Heart right ventricle (tissue), 16 donors: ENCODE measurements at regions not wholly inside any gene's neighbourhood (a gene's known extent, or its start where the extent isn't known, plus 50 kb on each side); places are given as distances from the start of the nearest gene placed in this dataset.

ENCODE experiments used
- ATAC-seq, 8 donors: fragments of 200-7000 bp; cut with Tn5 transposase; one replicate each; pipeline ENCODE4 v1.9.1; 2020; ENCODE audit warnings: mild to moderate bottlenecking in 8 of 8, moderate library complexity in 8 of 8, moderate number of reproducible peaks in 1 of 8
- DNase-seq, 2 donors: peaks; one replicate each; pipeline ENCODE4 v3.0.0-alpha.2; 2020
- H3K27ac ChIP-seq, 10 donors: fragments of 200-600 bp; sonication (generic) in 2 of 10; one replicate each; pipeline versions ENCODE4 v1.5.0 to v1.8.0; 2020 to 2022; ENCODE audit warnings: mild to moderate bottlenecking in 3 of 10
- H3K27me3 ChIP-seq, 7 donors: fragments of 200-600 bp; one replicate each; pipeline ENCODE4 v1.8.0; 2021 to 2022; ENCODE audit warnings: mild to moderate bottlenecking in 2 of 7
- H3K36me3 ChIP-seq, 9 donors: fragments of 200-600 bp; sonication (generic) in 1 of 9; one replicate each; pipeline versions ENCODE4 v1.5.0 to v1.8.0; 2020 to 2022; ENCODE audit warnings: mild to moderate bottlenecking in 2 of 9
- H3K4me1 ChIP-seq, 9 donors: fragments of 200-600 bp; sonication (generic) in 1 of 9; one replicate each; pipeline versions ENCODE4 v1.5.0 to v1.8.0; 2020 to 2022; ENCODE audit warnings: mild to moderate bottlenecking in 4 of 9
- H3K4me3 ChIP-seq, 10 donors: fragments of 200-600 bp; sonication (generic) in 2 of 10; one replicate each; pipeline versions ENCODE4 v1.5.0 to v1.8.0; 2020 to 2022; ENCODE audit warnings: mild to moderate bottlenecking in 7 of 10, moderate library complexity in 2 of 10
- H3K9me3 ChIP-seq, 11 donors: fragments of 200-600 bp in 10 of 11; sonication (generic) in 2 of 11; one replicate each; pipeline versions ENCODE4 v1.5.0 to v1.8.0; 2013 to 2022; ENCODE audit warnings: mild to moderate bottlenecking in 2 of 11, control low read depth in 1 of 11, moderate library complexity in 1 of 11
- WGBS, 2 donors: extraction: QIAGEN DNeasy Blood & Tissue Kit; methylation state at CpG; one replicate each; pipeline ENCODE4 v1.1.7; 2013; ENCODE audit warnings: inconsistent platforms in 1 of 2; 5-methylcytosine and 5-hydroxymethylcytosine counted together
- intact Hi-C, 10 donors: fragments of 100-400 bp; cut with DNase I; formaldehyde crosslinking; loops; one replicate each; pipeline versions ENCODE4 v1.11.1 to v1.14.2; 2022
- TF ChIP-seq, protein P1 (sequence below), 9 donors: fragments of 200-600 bp; sonication (generic) in 2 of 9; IDR thresholded peaks; one replicate each; pipeline versions ENCODE4 v1.5.0 to v1.8.0; 2021 to 2022; ENCODE audit warnings: antibody characterized with exemption in 9 of 9, mild to moderate bottlenecking in 5 of 9, moderate library complexity in 1 of 9
- donor health status: Arrhythmogenic right ventricular cardiomyopathy.
- donor health status: ischemic (EF 13 %, LVEDD 7.1; RV severe dilation, severe dysfunction).
- donor health status: healthy with polysubstance abuse.
- donor health status: DM: no; HTN: yes; CAD: no.
- donor health status: DM: no; HTN: no; CAD: no.
- donor health status: ischemic (EF 25% LVEDD 6.9; RV normal size, moderate dysfunction).
- donor health status: ischemic (EF 25% LVEDD 5.7; RV mildly dilated, moderate dysfunction).
- donor health status: healthy.
- donor health status: DM: yes; HTN: yes; CAD: no.
- donor health status: Ischemic cardiomyopathy.
- donor health status: ischemic (EF 35%, LVEDD 5.7; RV mildly dilated, moderate dysfunction).
- donor health status: nonischemic (EF 11% LVEDD 7.7; RV severe dilation, severe dysfunction).
- donor health status: DM: yes; HTN: yes; CAD: no.
- donor health status: PGD.
- donor health status: ischemic (EF 29% LVEDD 5.4; RV normal size, mild dysfunction).
- donor health status: nonischemic (EF 23%, LVEDD 6.1; RV moderate dilation, normal function).

DNA sequence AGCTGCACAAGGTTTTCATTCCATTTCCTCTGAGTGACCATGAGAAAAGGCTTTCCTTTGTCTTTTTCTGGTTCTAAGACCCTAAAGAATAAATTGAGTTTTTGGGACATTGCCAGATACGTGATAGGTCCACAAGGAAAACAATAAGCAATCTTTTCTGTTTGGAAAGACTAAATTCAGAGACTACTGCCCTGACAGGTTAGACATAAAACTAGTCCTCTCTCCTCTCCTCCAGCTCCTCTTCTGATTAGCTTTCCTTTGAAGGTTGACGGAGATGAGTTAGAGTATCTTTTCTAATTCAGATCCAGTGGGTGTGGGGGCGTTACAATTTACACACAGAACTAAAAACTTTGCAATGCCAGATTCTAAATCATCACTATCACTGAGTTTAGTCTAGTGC is 57.8 kb upstream of the C1orf53 start:
- intact Hi-C loops: loop anchor here in 1 of 10 donors (5.0 kb wide), 1 partner anchor 47 kb away; no protein-coding TSS in a partner anchor
- H3K27ac ChIP-seq: no peak overlapping the region
- peaks cover 0 to 12% (median 0%) of the 10 kb centered on the region in 7 donors for H3K27me3 ChIP-seq
- WGBS, 2 donors: 59 to 66% methylated on average over 3 of the region's 3 CpGs
- no peaks in the 10 kb centered on the region for H3K36me3 ChIP-seq
- H3K4me3 ChIP-seq: no peak overlapping the region
- TF ChIP-seq, protein P1, sequence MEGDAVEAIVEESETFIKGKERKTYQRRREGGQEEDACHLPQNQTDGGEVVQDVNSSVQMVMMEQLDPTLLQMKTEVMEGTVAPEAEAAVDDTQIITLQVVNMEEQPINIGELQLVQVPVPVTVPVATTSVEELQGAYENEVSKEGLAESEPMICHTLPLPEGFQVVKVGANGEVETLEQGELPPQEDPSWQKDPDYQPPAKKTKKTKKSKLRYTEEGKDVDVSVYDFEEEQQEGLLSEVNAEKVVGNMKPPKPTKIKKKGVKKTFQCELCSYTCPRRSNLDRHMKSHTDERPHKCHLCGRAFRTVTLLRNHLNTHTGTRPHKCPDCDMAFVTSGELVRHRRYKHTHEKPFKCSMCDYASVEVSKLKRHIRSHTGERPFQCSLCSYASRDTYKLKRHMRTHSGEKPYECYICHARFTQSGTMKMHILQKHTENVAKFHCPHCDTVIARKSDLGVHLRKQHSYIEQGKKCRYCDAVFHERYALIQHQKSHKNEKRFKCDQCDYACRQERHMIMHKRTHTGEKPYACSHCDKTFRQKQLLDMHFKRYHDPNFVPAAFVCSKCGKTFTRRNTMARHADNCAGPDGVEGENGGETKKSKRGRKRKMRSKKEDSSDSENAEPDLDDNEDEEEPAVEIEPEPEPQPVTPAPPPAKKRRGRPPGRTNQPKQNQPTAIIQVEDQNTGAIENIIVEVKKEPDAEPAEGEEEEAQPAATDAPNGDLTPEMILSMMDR (IDR thresholded peaks at IDR 0.05): no peak
- H3K9me3 ChIP-seq: no peaks in the 10 kb centered on the region
- ATAC-seq: no peak
- H3K4me1 ChIP-seq: peaks cover 0 to 7% (median 0%) of the 10 kb centered on the region in 9 donors
- no peak for DNase-seq

DNA sequence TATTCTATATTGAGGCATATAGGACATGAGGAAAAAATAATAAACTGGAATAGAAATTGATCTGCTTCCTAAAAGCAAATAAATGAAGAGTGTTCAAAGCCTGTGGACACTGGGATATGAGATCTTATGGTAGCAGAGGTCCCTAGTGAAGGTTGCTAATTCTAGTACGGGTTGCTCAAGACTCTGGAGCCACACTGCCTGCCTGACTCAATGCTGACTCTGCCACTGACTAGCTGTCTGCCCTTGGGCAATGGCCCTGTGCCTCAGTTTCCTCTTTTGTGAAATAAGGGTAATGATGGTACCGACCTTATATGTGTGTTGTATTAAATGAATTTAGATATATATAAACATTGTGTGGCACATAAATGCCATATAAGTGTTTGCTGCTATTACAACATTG is 59.0 kb upstream of the C1orf53 start:
- no peak overlapping the region for H3K4me3 ChIP-seq
- intact Hi-C loops: no loop called here
- H3K27me3 ChIP-seq: peaks cover 0 to 8% (median 0%) of the 10 kb centered on the region in 7 donors
- H3K27ac ChIP-seq: no peak overlapping the region
- ATAC-seq: no peak
- DNase-seq: no peak
- WGBS, 2 donors: 89 to 97% methylated on average over 2 of the region's 2 CpGs
- H3K36me3 ChIP-seq: no peaks in the 10 kb centered on the region
- H3K9me3 ChIP-seq: no peaks in the 10 kb centered on the region
- TF ChIP-seq, protein P1 (IDR thresholded peaks at IDR 0.05): no peak
- peaks cover 0 to 16% (median 0%) of the 10 kb centered on the region in 9 donors for H3K4me1 ChIP-seq

DNA sequence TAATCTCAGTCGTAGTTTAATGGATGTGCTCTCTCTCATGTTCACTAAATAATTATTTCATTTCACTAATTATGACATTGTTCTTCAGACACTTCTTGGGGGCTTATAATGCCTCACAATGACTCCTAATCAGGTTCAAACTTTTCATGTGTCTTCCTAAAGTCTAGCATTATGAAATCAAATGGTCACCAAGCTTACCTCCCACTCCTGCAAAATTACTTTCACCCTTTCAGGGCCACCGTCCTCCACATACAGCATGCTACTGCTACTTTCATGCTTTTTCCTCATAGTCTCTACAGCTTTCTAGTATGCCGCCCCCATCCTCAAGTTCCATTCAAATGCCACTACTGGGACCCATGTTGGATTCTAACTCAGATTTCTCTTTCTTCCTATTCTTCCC is 59.8 kb upstream of the C1orf53 start:
- Histone ChIP-seq H3K36me3 (no peaks in the 10 kb centered on the region), H3K27ac (no peak overlapping the region), H3K27me3 (peaks cover 0 to 8% (median 0%) of the 10 kb centered on the region in 7 donors), H3K4me3 (no peak overlapping the region), H3K4me1 (peaks cover 0 to 18% (median 0%) of the 10 kb centered on the region in 9 donors), H3K9me3 (no peaks in the 10 kb centered on the region)
- TF ChIP-seq, protein P1 (IDR thresholded peaks at IDR 0.05): no peak
- 87 to 94% methylated on average over 3 of the region's 3 CpGs for WGBS, 2 donors
- ATAC-seq (no peak), DNase-seq (no peak)
- intact Hi-C loops: no loop called here

DNA sequence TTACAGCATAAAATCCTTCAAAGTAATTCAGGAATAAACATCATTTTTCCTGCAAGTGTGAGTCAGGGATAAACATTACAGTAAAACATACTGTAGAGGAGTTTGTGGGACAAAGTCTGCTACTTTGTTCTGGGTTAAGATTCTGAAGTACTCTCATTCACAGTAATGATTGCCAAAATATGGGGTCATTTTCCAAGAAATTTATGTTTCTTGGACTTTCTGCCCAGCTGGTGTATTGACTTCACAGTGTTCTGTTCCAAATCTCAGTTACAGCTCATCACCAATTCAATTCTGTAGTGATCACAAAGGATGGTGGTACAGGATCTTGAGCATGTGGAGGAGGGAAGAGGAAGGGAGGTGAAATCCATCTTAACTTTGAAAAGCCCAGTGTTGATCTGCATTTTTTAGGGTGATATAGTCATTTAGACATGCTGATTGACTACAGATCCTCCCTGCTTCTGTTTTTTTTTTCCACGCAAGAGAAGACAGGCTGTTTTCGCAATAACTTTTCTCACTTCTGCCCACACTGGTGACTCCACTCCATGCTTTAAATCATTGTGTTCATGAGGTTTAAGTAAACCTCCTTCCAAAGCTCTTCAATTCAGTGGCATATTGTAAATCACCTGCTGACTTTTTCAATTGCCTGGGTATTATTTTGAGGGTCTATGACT is 60.4 kb upstream of the C1orf53 start:
- no peaks in the 10 kb centered on the region for H3K9me3 ChIP-seq
- peaks cover 0 to 8% (median 0%) of the 10 kb centered on the region in 7 donors for H3K27me3 ChIP-seq
- 53 to 71% methylated on average over 2 of the region's 2 CpGs for WGBS, 2 donors
- TF ChIP-seq, protein P1 (IDR thresholded peaks at IDR 0.05): no peak
- H3K36me3 ChIP-seq: no peaks in the 10 kb centered on the region
- ATAC-seq: no peak
- peaks cover 0 to 18% (median 0%) of the 10 kb centered on the region in 9 donors for H3K4me1 ChIP-seq
- intact Hi-C loops: no loop called here
- H3K4me3 ChIP-seq: no peak overlapping the region
- no peak for DNase-seq
- H3K27ac ChIP-seq: no peak overlapping the region
